ENCODE measurements at regions not wholly inside any gene's neighbourhood (a gene's known extent, or its start where the extent isn't known, plus 50 kb on each side); places are given as distances from the start of the nearest gene placed in this dataset.

GRCh38 chr1:218673170-218673569 lies 328.0 kb downstream of the TGFB2 start:
- H3K4me1 Mint-ChIP-seq (ENCODE audit: unreplicated experiment), result peaks cover 15% of the 10 kb centered on the region
- peaks cover 4% of the 10 kb centered on the region for H3K27me3 Mint-ChIP-seq
- no peaks in the 10 kb centered on the region for H3K36me3 Mint-ChIP-seq
- no peak overlapping the region for H3K4me3 Mint-ChIP-seq
- DNase-seq (ENCODE audit: extremely low spot score, unreplicated experiment), result no peak
- no peak overlapping the region for H3K27ac Mint-ChIP-seq
- no peaks in the 10 kb centered on the region for H3K9me3 Mint-ChIP-seq
- no peak for TF ChIP-seq CTCF (conservative IDR thresholded peaks at IDR 0.05)

- Mint-ChIP-seq H3K4me3 (peak overlapping the region; percentile 33), H3K36me3 (no peaks in the 10 kb centered on the region), H3K27me3 (peaks cover 4% of the 10 kb centered on the region), H3K9me3 (no peaks in the 10 kb centered on the region), H3K4me1 (ENCODE audit: unreplicated experiment) (peaks cover 15% of the 10 kb centered on the region), H3K27ac (peak overlapping the region; percentile 77)
- TF ChIP-seq CTCF (conservative IDR thresholded peaks at IDR 0.05), result peak; percentile 61
- DNase-seq (ENCODE audit: extremely low spot score, unreplicated experiment), result no peak
These were observed 329.2 kb downstream of the TGFB2 start for GRCh38 chr1:218674280-218674773.

GRCh38 chr1:218677026-218677425 lies 331.9 kb downstream of the TGFB2 start:
- DNase-seq (ENCODE audit: extremely low spot score, unreplicated experiment), result no peak
- Mint-ChIP-seq H3K4me3 (no peak overlapping the region), H3K4me1 (ENCODE audit: unreplicated experiment) (peaks cover 7% of the 10 kb centered on the region), H3K36me3 (no peaks in the 10 kb centered on the region), H3K9me3 (no peaks in the 10 kb centered on the region), H3K27me3 (peaks cover 4% of the 10 kb centered on the region), H3K27ac (no peak overlapping the region)
- no peak for TF ChIP-seq CTCF (conservative IDR thresholded peaks at IDR 0.05)

GRCh38 chr1:218679391-218679790 lies 334.3 kb downstream of the TGFB2 start:
- Mint-ChIP-seq H3K36me3 (no peaks in the 10 kb centered on the region), H3K27me3 (peaks cover 3% of the 10 kb centered on the region), H3K9me3 (no peaks in the 10 kb centered on the region), H3K4me1 (ENCODE audit: unreplicated experiment) (peaks cover 3% of the 10 kb centered on the region), H3K4me3 (no peak overlapping the region), H3K27ac (no peak overlapping the region)
- no peak for DNase-seq (ENCODE audit: extremely low spot score, unreplicated experiment)
- no peak for TF ChIP-seq CTCF (conservative IDR thresholded peaks at IDR 0.05)

GRCh38 chr1:218679988-218680748 lies 335.0 kb downstream of the TGFB2 start:
- no peak for DNase-seq (ENCODE audit: extremely low spot score, unreplicated experiment)
- TF ChIP-seq CTCF (conservative IDR thresholded peaks at IDR 0.05), result no peak
- H3K9me3 Mint-ChIP-seq, result no peaks in the 10 kb centered on the region
- H3K4me3 Mint-ChIP-seq, result no peak overlapping the region
- no peaks in the 10 kb centered on the region for H3K27me3 Mint-ChIP-seq
- H3K36me3 Mint-ChIP-seq, result no peaks in the 10 kb centered on the region
- H3K4me1 Mint-ChIP-seq (ENCODE audit: unreplicated experiment), result no peaks in the 10 kb centered on the region
- H3K27ac Mint-ChIP-seq, result no peak overlapping the region
